ENCODE measurements at regions not wholly inside any gene's neighbourhood (a gene's known extent, or its start where the extent isn't known, plus 50 kb on each side); places are given as distances from the start of the nearest gene placed in this dataset.
"Not testable (repeated sequence)": the region's sequence is repeated elsewhere in the genome, so short reads cannot be mapped to it uniquely, and the experiment has no call there.

GRCh38 chr1:121494796-121495195 is 310.0 kb downstream of the SRGAP2C start:
- TF ChIP-seq CTCF (conservative IDR thresholded peaks at IDR 0.05); EZH2 (IDR thresholded peaks at IDR 0.05; ENCODE audit: low read depth): not testable (repeated sequence)
